GM12878 (cell line): ENCODE measurements at regions not wholly inside any gene's neighbourhood (a gene's known extent, or its start where the extent isn't known, plus 50 kb on each side); places are given as distances from the start of the nearest gene placed in this dataset.
"Not testable (repeated sequence)": the region's sequence is repeated elsewhere in the genome, so short reads cannot be mapped to it uniquely, and the experiment has no call there.

Experiments
- ATAC-seq: fragments of 200-7000 bp; cut with Tn5 transposase; 3 replicates; pipeline ENCODE4 v1.9.1; 2020; ENCODE audit warnings: mild to moderate bottlenecking, moderate library complexity
- BruUV-seq: library from RNA; stranded (reverse); fragments of 400-500 nt; replicated peaks from 2 replicates; lab custom pipeline; 2021; lab: Mats Ljungman, UMichigan
- CTCF ChIA-PET: fragments of 300-600 bp; sonication (Branson Sonifier 250); formaldehyde crosslinking; extraction: SDS; loops from one replicate; lab custom pipeline; 2021; ENCODE audit warnings: inconsistent platforms; lab: Yijun Ruan, JAX
- POLR2A ChIA-PET: fragments of 350-600 bp; formaldehyde crosslinking; extraction: SDS; loops from one replicate; lab custom pipeline; 2021; ENCODE audit warnings: inconsistent platforms; lab: Charles Lee
- RAD21 ChIA-PET: fragments of 300-600 bp; sonication (Branson Sonifier 250); formaldehyde crosslinking; loops from one replicate; lab custom pipeline; 2023; ENCODE audit warnings: antibody characterized with exemption; ENCODE audit not compliant: unreplicated experiment; lab: Charles Lee
- SMC1A ChIA-PET: fragments of 300-600 bp; sonication (Branson Sonifier 250); formaldehyde crosslinking; loops from one replicate; lab custom pipeline; 2023; ENCODE audit not compliant: unreplicated experiment, uncharacterized antibody; lab: Charles Lee
- DNase-seq: peaks from one replicate; pipeline ENCODE4 v3.0.0-alpha.2; 2011; ENCODE audit warnings: low read depth, low spot score
- FAIRE-seq: peaks from 3 replicates; lab custom pipeline; 2011; peaks lifted over from hg19 to GRCh38; lab: Jason Lieb, UNC
- H2AFZ ChIP-seq: 2 replicates; pipeline ENCODE4 v1.6.0; 2011; ENCODE audit warnings: low read depth, low read length, control low read depth; ENCODE audit not compliant: control insufficient read depth
- H3K27ac ChIP-seq: 2 replicates; pipeline ENCODE4 v1.5.1; 2011; ENCODE audit warnings: control low read depth; ENCODE audit not compliant: control insufficient read depth, insufficient read depth
- H3K27me3 ChIP-seq, 2 experiments: replicated peaks in 1 of 2; 2 replicates each; pipeline versions ENCODE4 v1.6.0 to v1.6.1; 2011; ENCODE audit warnings: low read length in 1 of 2; ENCODE audit not compliant: control insufficient read depth in 2 of 2, insufficient read depth in 2 of 2
- H3K36me3 ChIP-seq, 2 experiments: 2 replicates each; pipeline ENCODE4 v1.5.1; 2011; ENCODE audit warnings: low read length in 1 of 2; ENCODE audit not compliant: control insufficient read depth in 2 of 2, insufficient read depth in 2 of 2
- H3K4me1 ChIP-seq: 2 replicates; pipeline ENCODE4 v1.6.1; 2011; ENCODE audit warnings: mild to moderate bottlenecking, low read length, moderate library complexity, mixed read lengths; ENCODE audit not compliant: control insufficient read depth, insufficient read depth
- H3K4me2 ChIP-seq: 2 replicates; pipeline ENCODE4 v1.6.0; 2011; ENCODE audit warnings: control low read depth; ENCODE audit not compliant: control insufficient read depth, insufficient read depth
- H3K4me3 ChIP-seq: fragments of 200-600 bp; sonication (generic); 2 replicates; pipeline ENCODE4 v1.5.1; 2016
- H3K79me2 ChIP-seq: 2 replicates; pipeline ENCODE4 v1.6.0; 2011; ENCODE audit warnings: low read length; ENCODE audit not compliant: control insufficient read depth, insufficient read depth
- H3K9ac ChIP-seq: 2 replicates; pipeline ENCODE4 v1.8.0; 2011; ENCODE audit warnings: low read length, control low read depth, mixed read lengths; ENCODE audit not compliant: control insufficient read depth, insufficient read depth
- H3K9me3 ChIP-seq: replicated peaks from 3 replicates; pipeline ENCODE4 v1.5.1; 2011; ENCODE audit warnings: mild to moderate bottlenecking, low read length; ENCODE audit not compliant: control insufficient read depth, insufficient read depth
- H4K20me1 ChIP-seq: 2 replicates; pipeline ENCODE4 v1.6.0; 2011; ENCODE audit not compliant: control insufficient read depth, insufficient read depth
- BRCA1 ChIP-seq: IDR thresholded peaks from 2 replicates; pipeline ENCODE4 v1.6.1; 2011; ENCODE audit warnings: low read depth, low read length, improper control_type of control experiment
- CHD2 ChIP-seq: IDR thresholded peaks from 2 replicates; pipeline ENCODE4 v1.6.1; 2011; ENCODE audit warnings: low read depth, low read length, improper control_type of control experiment, borderline replicate concordance
- CHD4 ChIP-seq: fragments of 200-600 bp; sonication (generic); IDR thresholded peaks from 2 replicates; pipeline ENCODE4 v1.6.1; 2016; ENCODE audit warnings: mild to moderate bottlenecking
- HDAC2 ChIP-seq: fragments of 200-600 bp; sonication (generic); IDR thresholded peaks from 2 replicates; pipeline ENCODE4 v1.6.1; 2017
- HDAC6 ChIP-seq: fragments of 200-600 bp; sonication (generic); IDR thresholded peaks from one replicate; pipeline ENCODE4 v1.8.0; 2017; ENCODE audit warnings: antibody characterized with exemption; ENCODE audit not compliant: unreplicated experiment
- MXI1 ChIP-seq: fragments of 150-350 bp; IDR thresholded peaks from 2 replicates; pipeline ENCODE4 v1.6.1; 2011; ENCODE audit warnings: low read depth, mild to moderate bottlenecking, inconsistent platforms, low read length, improper control_type of control experiment
- NR2C1 ChIP-seq: fragments of 450-650 bp; IDR thresholded peaks from 2 replicates; pipeline ENCODE4 v1.6.1; 2017; ENCODE audit warnings: antibody characterized with exemption, mild to moderate bottlenecking, moderate library complexity
- NR2F1 ChIP-seq: fragments of 450-650 bp; conservative IDR thresholded peaks from 2 replicates; pipeline ENCODE4 v1.6.1; 2017; ENCODE audit warnings: mild to moderate bottlenecking
- POU2F2 ChIP-seq: IDR thresholded peaks from 3 replicates; pipeline ENCODE4 v1.6.1; 2011; ENCODE audit warnings: low read depth, mild to moderate bottlenecking, low read length, borderline replicate concordance
- SIN3A ChIP-seq: IDR thresholded peaks from 2 replicates; pipeline ENCODE4 v1.6.1; 2012; ENCODE audit warnings: low read depth, low read length, improper control_type of control experiment
- SRF ChIP-seq, 2 experiments: IDR thresholded peaks; 2 replicates each; pipeline ENCODE4 v1.6.1; 2011; ENCODE audit warnings: low read depth in 2 of 2, low read length in 2 of 2, mild to moderate bottlenecking in 1 of 2, moderate library complexity in 1 of 2
- WGBS: methylation state at CpG from one replicate; pipeline ENCODE4 v1.1.6; 2016; ENCODE audit warnings: low lambda C conversion rate; ENCODE audit not compliant: insufficient replicate concordance, insufficient coverage; ENCODE audit errors: missing lambda C conversion rate; 5-methylcytosine and 5-hydroxymethylcytosine counted together
- in situ Hi-C: fragments of 300-500 bp; cut with MboI; formaldehyde crosslinking; loops from 9 replicates; pipeline ENCODE4 v1.14.3; 2018; ENCODE audit warnings: mixed read lengths
- intact Hi-C: fragments of 100-400 bp; cut with micrococcal nuclease; formaldehyde crosslinking; loops from one replicate; pipeline ENCODE4 v1.14.2; 2022; ENCODE audit not compliant: unreplicated experiment
- TF ChIP-seq, protein P1 (sequence below): fragments of 450-650 bp; IDR thresholded peaks from 2 replicates; pipeline ENCODE4 v1.6.1; 2016; ENCODE audit warnings: mild to moderate bottlenecking

DNA sequence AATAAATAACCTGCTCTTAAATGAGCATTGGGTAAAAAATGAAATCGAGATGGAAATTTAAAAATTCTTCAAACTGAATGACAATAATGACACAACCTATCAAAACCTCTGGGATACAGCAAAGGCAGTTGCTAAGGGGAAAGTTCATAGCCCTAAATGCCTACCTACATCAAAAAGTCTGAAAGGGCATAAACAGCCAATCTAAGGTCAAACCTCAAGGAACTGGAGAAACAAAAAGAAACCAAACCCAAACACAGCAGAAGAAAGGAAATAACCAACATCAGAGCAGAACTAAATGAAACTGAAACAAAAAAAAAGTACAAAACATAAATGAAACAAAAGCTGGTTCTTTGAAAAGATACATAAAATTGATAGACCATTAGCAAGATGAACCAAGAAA lies 119.7 kb downstream of the RSL24D1 start:
- H3K36me3 ChIP-seq, in situ Hi-C loops, ATAC-seq, DNase-seq, RAD21 ChIA-PET, H2AFZ ChIP-seq, H3K27ac ChIP-seq, H3K4me1 ChIP-seq, intact Hi-C loops, POLR2A ChIA-PET, FAIRE-seq, H4K20me1 ChIP-seq, H3K4me3 ChIP-seq, H3K4me2 ChIP-seq, H3K79me2 ChIP-seq, BruUV-seq, H3K27me3 ChIP-seq, H3K9ac ChIP-seq, H3K9me3 ChIP-seq, CTCF ChIA-PET: not testable (repeated sequence)
- SMC1A ChIA-PET = interaction anchor here (1.0 kb wide), 1 partner anchor 9 kb away, joined by 3 read pairs; no protein-coding TSS in a partner anchor
- TF ChIP-seq NR2F1 = 0 out of 2 replicates have a peak, but pooled peaks have one; percentile 31
- peak; percentile 8; the same call in 1 of the 2 replicates for TF ChIP-seq NR2C1
- TF ChIP-seq, protein P1, sequence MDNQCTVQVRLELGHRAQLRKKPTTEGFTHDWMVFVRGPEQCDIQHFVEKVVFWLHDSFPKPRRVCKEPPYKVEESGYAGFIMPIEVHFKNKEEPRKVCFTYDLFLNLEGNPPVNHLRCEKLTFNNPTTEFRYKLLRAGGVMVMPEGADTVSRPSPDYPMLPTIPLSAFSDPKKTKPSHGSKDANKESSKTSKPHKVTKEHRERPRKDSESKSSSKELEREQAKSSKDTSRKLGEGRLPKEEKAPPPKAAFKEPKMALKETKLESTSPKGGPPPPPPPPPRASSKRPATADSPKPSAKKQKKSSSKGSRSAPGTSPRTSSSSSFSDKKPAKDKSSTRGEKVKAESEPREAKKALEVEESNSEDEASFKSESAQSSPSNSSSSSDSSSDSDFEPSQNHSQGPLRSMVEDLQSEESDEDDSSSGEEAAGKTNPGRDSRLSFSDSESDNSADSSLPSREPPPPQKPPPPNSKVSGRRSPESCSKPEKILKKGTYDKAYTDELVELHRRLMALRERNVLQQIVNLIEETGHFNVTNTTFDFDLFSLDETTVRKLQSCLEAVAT = 0 out of 2 replicates have a peak, but pooled peaks have one; percentile 35
- 5% methylated on average over 1 of the region's 1 CpG for WGBS

DNA sequence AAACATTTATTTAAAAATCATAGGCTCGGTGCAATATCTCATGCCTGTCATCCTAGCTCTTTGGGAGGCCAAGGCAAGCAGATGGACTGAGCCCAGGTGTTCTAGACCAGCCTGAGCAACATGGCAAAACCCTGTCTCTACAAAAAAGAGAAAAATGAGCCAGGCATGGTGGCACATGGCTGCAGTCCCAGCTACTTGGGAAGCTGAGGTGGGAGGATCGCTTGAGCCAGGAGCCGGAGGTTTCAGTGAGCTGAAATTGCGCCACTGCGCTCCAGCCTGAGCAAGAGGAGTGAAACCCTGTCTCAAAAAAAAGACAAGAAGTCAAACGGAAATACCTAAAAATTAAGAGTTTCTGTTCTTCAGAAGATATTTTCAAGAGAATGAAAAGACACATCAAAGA lies 122.3 kb downstream of the RSL24D1 start:
- SMC1A ChIA-PET = interaction anchor here (1.1 kb wide), 1 partner anchor 11 kb away, joined by 3 read pairs; no protein-coding TSS in a partner anchor
- POLR2A ChIA-PET = no interaction called here
- Histone ChIP-seq H3K79me2 (no peaks in the 10 kb centered on the region), H3K36me3 (no peaks in the 10 kb centered on the region), H2AFZ (no peak overlapping the region), H3K27me3 (no peaks in the 10 kb centered on the region), H3K4me2 (no peak overlapping the region), H4K20me1 (no peaks in the 10 kb centered on the region), H3K4me1 (no peaks in the 10 kb centered on the region), H3K27ac (no peak overlapping the region), H3K9me3 (no peaks in the 10 kb centered on the region), H3K4me3 (no peak overlapping the region), H3K9ac (no peak overlapping the region)
- RAD21 ChIA-PET = interaction anchor here (0.7 kb wide), 1 partner anchor 298 kb away, joined by 3 read pairs; no protein-coding TSS in a partner anchor
- ATAC-seq = no peak
- no peak for FAIRE-seq
- TF ChIP-seq POU2F2 (no peak), MXI1 (no peak), CHD4 (no peak), SRF (IDR thresholded peaks at IDR 0.05; ENCODE audit: low read depth in 2 of 2, low read length in 2 of 2) (no peak), CHD2 (no peak), NR2F1 (no peak), BRCA1 (no peak), SIN3A (no peak), HDAC6 (no peak), HDAC2 (no peak)
- no TSS peak for BruUV-seq
- in situ Hi-C loops = no loop called here
- WGBS = 66% methylated on average over 6 of the region's 6 CpGs
- no peak for DNase-seq
- CTCF ChIA-PET = no interaction called here
- intact Hi-C loops = no loop called here
